BLaER1 (cell line): ENCODE measurements at regions not wholly inside any gene's neighbourhood (a gene's known extent, or its start where the extent isn't known, plus 50 kb on each side); places are given as distances from the start of the nearest gene placed in this dataset.
"Not testable (repeated sequence)": the region's sequence is repeated elsewhere in the genome, so short reads cannot be mapped to it uniquely, and the experiment has no call there.

ENCODE experiments used
- H3K27ac ChIP-seq: shearing (Covaris generic); formaldehyde crosslinking; 2 replicates; pipeline ENCODE4 v1.8.1; 2022
- H3K27me3 ChIP-seq: shearing (Covaris generic); formaldehyde crosslinking; 2 replicates; pipeline ENCODE4 v1.8.1; 2022
- H3K36me3 ChIP-seq: shearing (Covaris generic); formaldehyde crosslinking; 2 replicates; pipeline ENCODE4 v1.8.1; 2022
- H3K4me1 ChIP-seq: shearing (Covaris generic); formaldehyde crosslinking; 2 replicates; pipeline ENCODE4 v1.8.1; 2022
- H3K4me2 ChIP-seq: shearing (Covaris generic); formaldehyde crosslinking; 2 replicates; pipeline ENCODE4 v1.8.1; 2022
- H3K4me3 ChIP-seq: shearing (Covaris generic); formaldehyde crosslinking; 2 replicates; pipeline ENCODE4 v1.8.1; 2022
- H3K9ac ChIP-seq: shearing (Covaris generic); formaldehyde crosslinking; 2 replicates; pipeline ENCODE4 v1.8.1; 2022
- H3K9me3 ChIP-seq: shearing (Covaris generic); formaldehyde crosslinking; 2 replicates; pipeline ENCODE4 v1.8.1; 2022
- H4K20me1 ChIP-seq: shearing (Covaris generic); formaldehyde crosslinking; 2 replicates; pipeline ENCODE4 v1.8.1; 2022
- Cebpa-rat ChIP-seq: shearing (Covaris generic); IDR thresholded peaks from 2 replicates; pipeline ENCODE4 v1.8.1; 2022

DNA sequence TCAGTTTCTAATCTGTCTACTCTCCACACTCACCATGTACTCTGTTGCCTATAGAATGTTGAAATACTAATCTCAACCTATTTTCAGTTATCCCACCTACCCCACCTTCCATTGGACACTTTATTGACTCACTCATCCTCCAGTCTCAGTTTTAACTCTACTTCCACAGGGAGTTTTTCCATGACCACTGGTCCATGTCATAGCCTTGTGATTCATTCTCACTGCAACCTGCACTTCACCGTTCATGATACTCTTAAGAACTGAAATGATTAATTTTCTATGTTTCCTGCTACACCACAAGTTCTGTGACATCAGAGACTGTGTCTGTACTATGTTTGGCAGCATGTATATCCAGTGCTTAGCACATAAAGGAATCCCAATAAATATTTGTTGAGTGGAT lies 122.8 kb upstream of the HSF2 start:
- TF ChIP-seq Cebpa-rat, result no peak
- H3K27ac ChIP-seq, result no peak overlapping the region
- no peak overlapping the region for H3K4me2 ChIP-seq
- H3K9me3 ChIP-seq, result peaks cover 13% of the 10 kb centered on the region
- no peak overlapping the region for H3K4me3 ChIP-seq
- H4K20me1 ChIP-seq, result no peaks in the 10 kb centered on the region
- H3K27me3 ChIP-seq, result no peaks in the 10 kb centered on the region
- no peaks in the 10 kb centered on the region for H3K36me3 ChIP-seq
- no peaks in the 10 kb centered on the region for H3K4me1 ChIP-seq
- no peak overlapping the region for H3K9ac ChIP-seq

DNA sequence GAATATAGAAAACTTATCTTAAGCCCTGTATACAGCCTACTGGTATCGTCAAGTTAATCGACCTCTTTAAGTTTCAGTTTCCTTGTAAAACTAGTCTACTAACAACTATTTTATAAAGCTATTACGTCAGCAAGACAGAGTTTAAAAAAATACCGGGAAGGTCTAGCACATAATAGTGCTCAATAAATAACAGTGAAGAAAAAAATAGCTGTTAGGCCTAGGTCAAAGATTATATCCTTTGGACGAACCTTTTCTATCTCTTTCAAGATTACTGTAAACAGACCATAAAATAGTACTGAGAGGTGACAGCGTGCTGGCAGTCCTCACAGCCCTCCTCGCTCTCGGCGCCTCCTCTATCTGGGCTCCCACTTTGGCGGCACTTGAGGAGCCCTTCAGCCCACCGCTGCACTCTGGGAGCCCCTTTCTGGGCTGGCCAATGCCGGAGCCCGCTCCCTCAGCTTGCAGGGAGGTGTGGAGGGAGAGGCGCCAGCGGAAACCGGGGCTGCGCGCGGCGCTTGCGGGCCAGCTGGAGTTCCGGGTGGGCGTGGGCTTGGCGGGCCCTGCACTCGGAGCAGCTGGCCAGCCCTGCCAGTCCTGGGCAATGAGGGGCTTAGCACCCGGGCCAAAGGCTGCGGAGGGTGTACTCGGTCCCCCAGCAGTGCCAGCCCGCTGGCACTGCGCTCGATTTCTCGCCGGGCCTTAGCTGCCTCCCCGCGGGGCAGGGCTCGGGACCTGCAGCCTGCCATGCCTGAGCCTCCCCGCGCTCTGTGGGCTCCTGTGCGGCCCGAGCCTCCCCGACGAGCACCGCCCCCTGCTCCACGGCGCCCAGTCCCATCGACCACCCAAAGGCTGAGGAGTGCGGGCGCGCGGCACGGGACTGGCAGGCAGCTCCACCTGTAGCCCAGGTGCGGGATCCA lies 119.1 kb upstream of the HSF2 start:
- H3K4me3 ChIP-seq, H3K4me2 ChIP-seq, H3K27me3 ChIP-seq, H3K9ac ChIP-seq, H3K27ac ChIP-seq, H3K36me3 ChIP-seq, H4K20me1 ChIP-seq, H3K4me1 ChIP-seq: not testable (repeated sequence)
- H3K9me3 ChIP-seq, result peaks cover 13% of the 10 kb centered on the region

DNA sequence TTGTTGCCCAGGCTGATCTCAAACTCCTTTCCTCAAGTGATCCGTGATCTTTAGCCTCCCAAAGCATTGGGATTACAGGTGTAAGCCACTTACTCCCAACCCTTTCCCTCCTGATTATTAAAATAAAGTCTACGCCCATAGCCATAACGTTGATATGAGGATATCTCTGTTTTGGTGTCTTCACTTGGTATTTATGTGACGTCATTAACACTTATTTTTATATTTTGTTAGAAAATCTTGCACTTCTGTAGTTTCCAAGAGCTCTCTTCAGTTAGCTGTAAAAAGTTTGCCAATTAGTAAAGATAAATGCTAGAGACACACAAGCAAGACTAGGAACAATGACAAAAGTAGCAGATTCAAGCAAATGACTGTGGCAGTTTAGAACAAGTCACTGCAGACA lies 115.6 kb upstream of the HSF2 start:
- Histone ChIP-seq H3K4me3 (no peak overlapping the region), H4K20me1 (no peaks in the 10 kb centered on the region), H3K4me2 (no peak overlapping the region), H3K27ac (no peak overlapping the region), H3K36me3 (no peaks in the 10 kb centered on the region), H3K27me3 (no peaks in the 10 kb centered on the region), H3K4me1 (no peaks in the 10 kb centered on the region), H3K9ac (no peak overlapping the region), H3K9me3 (peaks cover 13% of the 10 kb centered on the region)
- TF ChIP-seq Cebpa-rat, result no peak

DNA sequence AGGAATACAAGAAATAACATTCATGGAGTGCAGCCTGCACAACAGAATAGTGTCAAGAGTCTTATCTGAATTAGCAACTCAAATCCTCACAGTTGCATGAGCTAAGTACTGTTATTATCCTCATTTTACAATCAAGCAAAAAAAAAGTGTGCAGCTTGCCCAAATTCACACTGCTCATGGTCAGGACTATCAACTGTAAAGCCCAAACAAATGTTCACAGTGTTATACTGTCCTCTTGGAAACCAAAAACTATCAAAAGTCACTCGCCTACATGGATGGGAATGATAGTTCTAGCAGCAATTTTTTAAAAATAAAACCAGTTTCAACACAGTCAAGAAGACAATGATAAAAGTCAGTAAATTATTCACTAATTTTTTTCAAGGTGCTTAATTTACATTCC lies 114.6 kb upstream of the HSF2 start:
- Histone ChIP-seq H4K20me1 (no peaks in the 10 kb centered on the region), H3K4me3 (no peak overlapping the region), H3K9ac (no peak overlapping the region), H3K4me1 (no peaks in the 10 kb centered on the region), H3K27me3 (no peaks in the 10 kb centered on the region), H3K27ac (no peak overlapping the region), H3K9me3 (peaks cover 13% of the 10 kb centered on the region), H3K4me2 (no peak overlapping the region), H3K36me3 (no peaks in the 10 kb centered on the region)
- no peak for TF ChIP-seq Cebpa-rat

DNA sequence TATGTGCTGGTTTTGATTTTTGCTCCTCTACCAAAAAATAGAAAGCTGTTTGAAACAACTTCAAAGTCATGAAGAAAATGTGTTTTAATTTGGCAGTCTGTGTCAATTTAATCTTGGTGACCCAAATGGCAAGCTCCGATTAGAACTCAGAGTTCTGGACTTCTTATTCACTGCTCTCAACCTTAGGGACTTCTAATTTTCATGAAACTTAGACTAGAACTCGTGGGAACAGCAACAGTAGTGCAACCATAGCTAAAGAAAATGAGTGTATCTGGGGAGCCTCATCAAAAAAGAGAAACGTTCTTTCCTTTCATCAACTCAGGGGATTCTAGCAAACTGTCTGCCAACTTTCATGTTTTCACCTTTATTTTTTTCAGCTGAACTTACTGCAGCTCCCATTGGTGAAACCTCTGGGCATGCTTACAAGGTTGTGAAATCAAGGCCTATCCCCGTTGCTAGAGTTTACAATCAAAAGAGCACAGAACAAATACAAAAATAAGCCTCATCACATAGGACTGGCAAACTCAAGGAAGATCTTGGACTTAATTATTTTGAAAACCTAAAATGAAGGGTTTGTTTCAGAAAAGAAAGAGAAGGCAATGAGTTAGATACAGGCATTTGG lies 114.0 kb upstream of the HSF2 start:
- no peaks in the 10 kb centered on the region for H3K27me3 ChIP-seq
- H3K9me3 ChIP-seq, result peaks cover 10% of the 10 kb centered on the region

DNA sequence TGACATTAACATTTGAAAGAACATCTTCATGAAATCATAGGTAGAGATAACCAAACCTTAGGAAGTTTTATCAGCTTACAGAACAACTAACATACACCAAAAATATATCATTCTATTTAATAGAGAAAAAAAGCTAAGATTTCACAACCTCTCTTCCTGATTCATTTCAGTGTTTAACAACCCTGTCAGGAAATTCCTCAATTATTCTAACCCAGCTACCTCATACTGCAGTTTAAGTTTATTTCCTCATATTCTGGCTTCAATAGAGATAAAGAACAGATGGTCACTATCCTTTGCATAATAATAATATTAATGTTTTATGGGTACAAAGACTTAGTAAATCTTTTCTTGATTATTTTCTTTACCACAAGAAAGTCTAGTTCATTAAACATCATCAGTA lies 112.9 kb upstream of the HSF2 start:
- H3K9me3 ChIP-seq, result no peaks in the 10 kb centered on the region
- H3K27me3 ChIP-seq, result no peaks in the 10 kb centered on the region
- H4K20me1 ChIP-seq, result no peaks in the 10 kb centered on the region
- no peaks in the 10 kb centered on the region for H3K36me3 ChIP-seq
- H3K4me2 ChIP-seq, result no peak overlapping the region
- TF ChIP-seq Cebpa-rat, result no peak
- H3K4me1 ChIP-seq, result no peaks in the 10 kb centered on the region
- no peak overlapping the region for H3K9ac ChIP-seq
- H3K27ac ChIP-seq, result no peak overlapping the region
- no peak overlapping the region for H3K4me3 ChIP-seq

More for the DNA sequence above, 114.0 kb upstream of the HSF2 start:
- Histone ChIP-seq H3K27ac (no peak overlapping the region), H4K20me1 (no peaks in the 10 kb centered on the region), H3K4me2 (no peak overlapping the region), H3K4me1 (no peaks in the 10 kb centered on the region), H3K36me3 (no peaks in the 10 kb centered on the region), H3K9ac (no peak overlapping the region), H3K4me3 (no peak overlapping the region)
- no peak for TF ChIP-seq Cebpa-rat

DNA sequence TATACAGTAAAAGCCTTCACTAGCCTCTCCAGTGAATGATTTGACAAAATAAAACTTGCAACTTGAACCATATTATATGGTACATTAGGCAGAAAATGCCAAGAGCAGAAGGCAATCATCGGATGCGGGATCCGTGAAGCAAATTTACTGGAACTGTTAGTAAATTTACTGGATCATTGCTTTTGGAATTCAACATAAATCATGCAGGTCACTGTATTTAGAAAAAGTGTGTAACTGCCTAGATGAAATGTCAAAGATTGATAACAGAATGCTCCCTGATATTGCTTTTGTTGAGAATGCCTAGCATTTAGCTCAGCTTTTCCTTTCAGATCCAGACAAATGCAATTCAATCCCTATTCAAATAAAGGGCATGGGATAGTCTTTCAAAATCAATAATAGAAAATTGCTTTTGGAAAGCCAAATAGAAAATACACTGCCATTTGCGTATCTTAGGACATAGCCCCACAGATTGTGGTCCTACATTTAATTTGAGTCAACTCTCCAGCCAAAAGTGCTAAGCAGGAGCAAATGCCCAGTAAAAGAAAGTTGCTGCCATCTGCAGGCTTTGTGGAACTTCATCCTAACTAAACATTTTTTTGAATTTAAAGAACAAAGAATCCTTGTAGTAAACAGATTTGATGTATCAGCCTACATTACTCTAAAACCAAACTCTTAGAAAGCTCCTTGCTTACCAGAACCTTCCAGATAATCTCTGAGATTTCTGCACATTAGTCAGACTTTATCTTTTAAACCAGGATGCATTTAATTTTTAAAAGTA lies 109.5 kb upstream of the HSF2 start:
- H3K9me3 ChIP-seq, result no peaks in the 10 kb centered on the region
- no peak overlapping the region for H3K27ac ChIP-seq
- H3K4me1 ChIP-seq, result no peaks in the 10 kb centered on the region
- no peak for TF ChIP-seq Cebpa-rat
- H4K20me1 ChIP-seq, result no peaks in the 10 kb centered on the region
- H3K36me3 ChIP-seq, result no peaks in the 10 kb centered on the region
- no peaks in the 10 kb centered on the region for H3K27me3 ChIP-seq
- no peak overlapping the region for H3K4me3 ChIP-seq
- H3K4me2 ChIP-seq, result no peak overlapping the region
- no peak overlapping the region for H3K9ac ChIP-seq

DNA sequence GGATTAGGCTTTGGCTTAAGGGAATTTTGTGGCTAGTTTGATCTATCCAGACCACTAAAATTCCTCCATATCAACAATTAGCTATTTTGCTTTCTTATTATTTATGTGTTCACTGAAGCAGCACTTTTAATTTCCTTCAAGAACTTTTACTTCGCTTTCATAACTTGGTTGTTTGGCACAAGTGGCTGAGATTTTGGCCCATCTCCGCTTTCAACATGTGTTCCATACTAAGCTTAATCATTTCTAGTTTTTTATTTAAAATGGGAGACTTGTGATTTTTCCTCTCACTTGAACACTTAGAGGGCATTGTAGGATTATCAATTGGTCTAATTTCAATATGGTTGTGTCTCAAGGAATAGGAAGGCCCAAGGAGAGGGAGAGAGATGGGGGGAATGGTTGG lies 102.4 kb upstream of the HSF2 start:
- Histone ChIP-seq H3K4me2 (no peak overlapping the region), H3K4me1 (no peaks in the 10 kb centered on the region), H3K9me3 (no peaks in the 10 kb centered on the region), H3K27ac (no peak overlapping the region), H3K9ac (no peak overlapping the region), H4K20me1 (no peaks in the 10 kb centered on the region), H3K4me3 (no peak overlapping the region), H3K36me3 (no peaks in the 10 kb centered on the region), H3K27me3 (no peaks in the 10 kb centered on the region)
- no peak for TF ChIP-seq Cebpa-rat

DNA sequence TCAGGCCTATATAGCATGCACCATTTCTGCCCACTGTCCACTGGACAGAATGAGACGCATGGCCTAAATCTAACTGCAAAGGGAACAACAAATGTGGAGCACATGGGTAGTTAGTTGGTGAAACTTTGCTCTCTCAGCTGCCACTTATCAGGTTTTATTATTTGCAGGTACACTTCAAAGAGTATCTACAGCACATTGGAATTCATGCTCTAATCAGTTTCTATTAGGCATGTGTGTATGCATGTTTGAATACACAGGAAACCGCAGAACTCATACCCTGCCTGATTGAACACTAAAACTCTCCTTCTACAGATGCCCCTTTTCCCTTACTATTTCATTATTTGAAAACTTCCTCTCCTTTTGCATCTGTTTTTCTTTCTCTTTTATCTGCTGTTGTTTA lies 97.4 kb upstream of the HSF2 start:
- no peak overlapping the region for H3K9ac ChIP-seq
- no peaks in the 10 kb centered on the region for H3K9me3 ChIP-seq
- TF ChIP-seq Cebpa-rat, result no peak
- no peak overlapping the region for H3K4me2 ChIP-seq
- no peak overlapping the region for H3K27ac ChIP-seq
- H3K36me3 ChIP-seq, result no peaks in the 10 kb centered on the region
- no peaks in the 10 kb centered on the region for H3K4me1 ChIP-seq
- no peak overlapping the region for H3K4me3 ChIP-seq
- no peaks in the 10 kb centered on the region for H3K27me3 ChIP-seq
- H4K20me1 ChIP-seq, result no peaks in the 10 kb centered on the region

DNA sequence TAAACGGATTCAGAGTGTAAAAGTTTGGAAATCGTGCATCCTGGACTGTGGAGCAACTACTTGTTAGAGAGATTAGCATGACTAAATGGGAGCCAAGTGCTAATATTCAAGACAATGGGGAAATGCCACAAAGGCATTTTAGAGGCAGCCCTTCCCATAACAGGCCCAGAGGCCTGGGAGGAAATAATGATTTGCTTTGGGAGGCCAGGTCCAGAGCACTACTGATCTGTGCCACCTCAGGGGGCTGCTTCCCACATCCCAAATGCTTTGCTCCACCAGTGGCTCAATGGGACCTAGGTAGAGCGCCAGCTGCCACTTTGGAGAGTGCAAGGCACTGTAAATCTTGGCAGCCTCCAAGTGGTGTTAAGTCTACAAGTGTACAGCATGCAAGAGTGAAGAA lies 91.9 kb upstream of the HSF2 start:
- Histone ChIP-seq H3K4me1 (no peaks in the 10 kb centered on the region), H3K36me3 (no peaks in the 10 kb centered on the region), H3K4me2 (no peak overlapping the region), H3K27me3 (no peaks in the 10 kb centered on the region), H3K27ac (no peak overlapping the region), H3K9me3 (peaks cover 12% of the 10 kb centered on the region), H3K4me3 (no peak overlapping the region), H3K9ac (no peak overlapping the region), H4K20me1 (no peaks in the 10 kb centered on the region)
- no peak for TF ChIP-seq Cebpa-rat
